ENCODE measurements at regions not wholly inside any gene's neighbourhood (a gene's known extent, or its start where the extent isn't known, plus 50 kb on each side); places are given as distances from the start of the nearest gene placed in this dataset.

DNA sequence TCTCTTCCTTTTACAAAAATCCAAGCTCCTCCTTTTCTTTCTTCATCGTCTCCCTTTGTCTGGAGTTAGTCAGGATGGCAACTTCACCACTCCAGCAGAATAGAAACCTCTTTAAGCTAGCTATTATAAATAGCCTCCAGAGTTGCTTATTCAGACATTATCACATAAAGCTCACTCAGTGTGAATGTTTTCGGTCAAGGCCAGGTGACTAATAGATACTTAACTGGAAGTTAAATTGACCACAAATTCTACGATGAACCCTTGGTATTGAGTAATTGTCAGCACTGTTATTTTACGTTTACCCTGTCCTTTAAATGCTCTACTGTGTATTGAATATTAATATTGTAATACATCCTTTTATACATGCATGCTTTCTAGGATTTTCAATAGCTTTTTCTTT lies 340.4 kb downstream of the OTUD1 start (continued):
- TF ChIP-seq, protein P1, sequence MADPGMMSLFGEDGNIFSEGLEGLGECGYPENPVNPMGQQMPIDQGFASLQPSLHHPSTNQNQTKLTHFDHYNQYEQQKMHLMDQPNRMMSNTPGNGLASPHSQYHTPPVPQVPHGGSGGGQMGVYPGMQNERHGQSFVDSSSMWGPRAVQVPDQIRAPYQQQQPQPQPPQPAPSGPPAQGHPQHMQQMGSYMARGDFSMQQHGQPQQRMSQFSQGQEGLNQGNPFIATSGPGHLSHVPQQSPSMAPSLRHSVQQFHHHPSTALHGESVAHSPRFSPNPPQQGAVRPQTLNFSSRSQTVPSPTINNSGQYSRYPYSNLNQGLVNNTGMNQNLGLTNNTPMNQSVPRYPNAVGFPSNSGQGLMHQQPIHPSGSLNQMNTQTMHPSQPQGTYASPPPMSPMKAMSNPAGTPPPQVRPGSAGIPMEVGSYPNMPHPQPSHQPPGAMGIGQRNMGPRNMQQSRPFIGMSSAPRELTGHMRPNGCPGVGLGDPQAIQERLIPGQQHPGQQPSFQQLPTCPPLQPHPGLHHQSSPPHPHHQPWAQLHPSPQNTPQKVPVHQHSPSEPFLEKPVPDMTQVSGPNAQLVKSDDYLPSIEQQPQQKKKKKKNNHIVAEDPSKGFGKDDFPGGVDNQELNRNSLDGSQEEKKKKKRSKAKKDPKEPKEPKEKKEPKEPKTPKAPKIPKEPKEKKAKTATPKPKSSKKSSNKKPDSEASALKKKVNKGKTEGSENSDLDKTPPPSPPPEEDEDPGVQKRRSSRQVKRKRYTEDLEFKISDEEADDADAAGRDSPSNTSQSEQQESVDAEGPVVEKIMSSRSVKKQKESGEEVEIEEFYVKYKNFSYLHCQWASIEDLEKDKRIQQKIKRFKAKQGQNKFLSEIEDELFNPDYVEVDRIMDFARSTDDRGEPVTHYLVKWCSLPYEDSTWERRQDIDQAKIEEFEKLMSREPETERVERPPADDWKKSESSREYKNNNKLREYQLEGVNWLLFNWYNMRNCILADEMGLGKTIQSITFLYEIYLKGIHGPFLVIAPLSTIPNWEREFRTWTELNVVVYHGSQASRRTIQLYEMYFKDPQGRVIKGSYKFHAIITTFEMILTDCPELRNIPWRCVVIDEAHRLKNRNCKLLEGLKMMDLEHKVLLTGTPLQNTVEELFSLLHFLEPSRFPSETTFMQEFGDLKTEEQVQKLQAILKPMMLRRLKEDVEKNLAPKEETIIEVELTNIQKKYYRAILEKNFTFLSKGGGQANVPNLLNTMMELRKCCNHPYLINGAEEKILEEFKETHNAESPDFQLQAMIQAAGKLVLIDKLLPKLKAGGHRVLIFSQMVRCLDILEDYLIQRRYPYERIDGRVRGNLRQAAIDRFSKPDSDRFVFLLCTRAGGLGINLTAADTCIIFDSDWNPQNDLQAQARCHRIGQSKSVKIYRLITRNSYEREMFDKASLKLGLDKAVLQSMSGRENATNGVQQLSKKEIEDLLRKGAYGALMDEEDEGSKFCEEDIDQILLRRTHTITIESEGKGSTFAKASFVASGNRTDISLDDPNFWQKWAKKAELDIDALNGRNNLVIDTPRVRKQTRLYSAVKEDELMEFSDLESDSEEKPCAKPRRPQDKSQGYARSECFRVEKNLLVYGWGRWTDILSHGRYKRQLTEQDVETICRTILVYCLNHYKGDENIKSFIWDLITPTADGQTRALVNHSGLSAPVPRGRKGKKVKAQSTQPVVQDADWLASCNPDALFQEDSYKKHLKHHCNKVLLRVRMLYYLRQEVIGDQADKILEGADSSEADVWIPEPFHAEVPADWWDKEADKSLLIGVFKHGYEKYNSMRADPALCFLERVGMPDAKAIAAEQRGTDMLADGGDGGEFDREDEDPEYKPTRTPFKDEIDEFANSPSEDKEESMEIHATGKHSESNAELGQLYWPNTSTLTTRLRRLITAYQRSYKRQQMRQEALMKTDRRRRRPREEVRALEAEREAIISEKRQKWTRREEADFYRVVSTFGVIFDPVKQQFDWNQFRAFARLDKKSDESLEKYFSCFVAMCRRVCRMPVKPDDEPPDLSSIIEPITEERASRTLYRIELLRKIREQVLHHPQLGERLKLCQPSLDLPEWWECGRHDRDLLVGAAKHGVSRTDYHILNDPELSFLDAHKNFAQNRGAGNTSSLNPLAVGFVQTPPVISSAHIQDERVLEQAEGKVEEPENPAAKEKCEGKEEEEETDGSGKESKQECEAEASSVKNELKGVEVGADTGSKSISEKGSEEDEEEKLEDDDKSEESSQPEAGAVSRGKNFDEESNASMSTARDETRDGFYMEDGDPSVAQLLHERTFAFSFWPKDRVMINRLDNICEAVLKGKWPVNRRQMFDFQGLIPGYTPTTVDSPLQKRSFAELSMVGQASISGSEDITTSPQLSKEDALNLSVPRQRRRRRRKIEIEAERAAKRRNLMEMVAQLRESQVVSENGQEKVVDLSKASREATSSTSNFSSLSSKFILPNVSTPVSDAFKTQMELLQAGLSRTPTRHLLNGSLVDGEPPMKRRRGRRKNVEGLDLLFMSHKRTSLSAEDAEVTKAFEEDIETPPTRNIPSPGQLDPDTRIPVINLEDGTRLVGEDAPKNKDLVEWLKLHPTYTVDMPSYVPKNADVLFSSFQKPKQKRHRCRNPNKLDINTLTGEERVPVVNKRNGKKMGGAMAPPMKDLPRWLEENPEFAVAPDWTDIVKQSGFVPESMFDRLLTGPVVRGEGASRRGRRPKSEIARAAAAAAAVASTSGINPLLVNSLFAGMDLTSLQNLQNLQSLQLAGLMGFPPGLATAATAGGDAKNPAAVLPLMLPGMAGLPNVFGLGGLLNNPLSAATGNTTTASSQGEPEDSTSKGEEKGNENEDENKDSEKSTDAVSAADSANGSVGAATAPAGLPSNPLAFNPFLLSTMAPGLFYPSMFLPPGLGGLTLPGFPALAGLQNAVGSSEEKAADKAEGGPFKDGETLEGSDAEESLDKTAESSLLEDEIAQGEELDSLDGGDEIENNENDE (IDR thresholded peaks at IDR 0.05; ENCODE audit: insufficient replicate concordance, low read length), result no peak
- TF ChIP-seq POU5F1 (IDR thresholded peaks at IDR 0.05; ENCODE audit: low read depth, low read length) (no peak), KDM1A (IDR thresholded peaks at IDR 0.05; ENCODE audit: borderline replicate concordance, low read length) (no peak), KDM4A (IDR thresholded peaks at IDR 0.05; ENCODE audit: low read depth, low read length, severe bottlenecking) (no peak), BCL11A (IDR thresholded peaks at IDR 0.05; ENCODE audit: low read depth in 2 of 2, low read length in 2 of 2) (no peak), CEBPB (IDR thresholded peaks at IDR 0.05; ENCODE audit: low read depth, low read length) (no peak), SIRT6 (IDR thresholded peaks at IDR 0.05; ENCODE audit: low read length) (no peak), ASH2L (IDR thresholded peaks at IDR 0.05; ENCODE audit: low read length) (no peak), CREB1 (IDR thresholded peaks at IDR 0.05) (no peak)
